HG02623 (cell line): ENCODE measurements at regions not wholly inside any gene's neighbourhood (a gene's known extent, or its start where the extent isn't known, plus 50 kb on each side); places are given as distances from the start of the nearest gene placed in this dataset.

Experiments
- ATAC-seq: cut with Tn5 transposase; IDR thresholded peaks from one replicate; pipeline ENCODE4 v1.9.1; 2021; ENCODE audit warnings: moderate library complexity; ENCODE audit not compliant: unreplicated experiment

DNA sequence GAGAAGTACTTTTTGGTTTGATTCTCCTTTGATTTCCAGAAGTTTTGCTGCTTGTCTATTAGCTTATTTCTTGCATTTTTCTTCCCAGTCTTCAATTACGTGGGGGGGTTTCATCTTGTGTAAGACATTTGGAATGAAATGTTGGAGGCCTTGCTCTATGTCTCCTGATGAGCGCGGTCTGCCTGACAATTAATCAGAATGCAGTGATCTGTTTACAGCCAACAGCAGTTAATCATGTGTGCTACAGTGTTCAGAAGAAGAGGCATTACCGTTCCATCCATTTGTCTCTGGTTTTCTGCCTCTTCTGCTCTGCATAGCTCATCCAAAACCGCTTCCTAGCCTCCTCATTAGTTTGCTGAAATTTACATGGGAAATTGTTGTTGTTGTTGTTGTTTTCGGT, 134.4 kb upstream of the ST6GAL2 start:
- ATAC-seq, result no peak

GRCh38 chr2:107024269-107024668, 138.3 kb upstream of the ST6GAL2 start:
- ATAC-seq, result no peak

GRCh38 chr2:107025291-107025857, 139.4 kb upstream of the ST6GAL2 start:
- ATAC-seq, result no peak

DNA sequence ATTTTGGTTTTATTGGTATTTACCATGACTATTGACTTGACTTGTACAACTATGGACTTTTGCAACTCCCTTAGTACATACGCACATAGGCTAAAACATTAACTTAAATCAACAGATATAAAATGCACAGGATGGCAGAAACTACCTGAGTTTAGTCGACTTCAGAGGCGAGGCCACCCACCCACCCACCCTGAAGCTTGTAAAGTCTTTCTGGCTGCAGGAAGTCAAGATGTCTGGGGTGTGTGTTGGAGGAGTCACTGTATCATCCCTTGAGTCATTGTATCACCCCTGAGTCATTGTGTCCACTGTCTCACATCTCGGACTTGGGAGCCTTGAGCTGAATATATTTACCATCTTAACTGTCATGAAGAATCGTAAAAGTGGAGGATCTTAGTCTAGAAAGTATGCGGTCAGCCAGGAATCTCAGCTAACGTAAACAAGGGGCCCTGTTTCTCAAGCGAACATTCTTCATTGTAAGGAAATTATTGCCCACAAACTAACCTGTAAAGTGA, 140.0 kb upstream of the ST6GAL2 start:
- ATAC-seq, result no peak

DNA sequence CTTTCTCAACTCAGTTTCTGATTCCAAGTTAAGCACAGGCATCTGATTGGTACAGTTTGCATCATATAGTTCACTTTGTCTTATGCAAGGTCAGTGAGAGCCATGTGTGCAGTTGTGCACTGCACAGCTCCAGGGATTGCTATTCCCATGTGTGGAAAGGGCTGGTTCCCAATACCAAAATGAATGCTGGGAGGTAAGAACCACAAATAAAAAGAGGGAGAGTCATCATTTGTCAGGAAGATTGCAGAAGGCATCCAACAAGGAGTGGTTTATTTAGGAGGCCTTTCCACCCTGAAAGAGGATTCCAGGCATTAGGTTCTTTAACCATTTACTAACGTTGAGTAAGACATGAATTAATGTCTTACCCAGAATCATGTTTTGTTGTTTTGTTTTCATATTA, 141.2 kb upstream of the ST6GAL2 start:
- no peak for ATAC-seq

DNA sequence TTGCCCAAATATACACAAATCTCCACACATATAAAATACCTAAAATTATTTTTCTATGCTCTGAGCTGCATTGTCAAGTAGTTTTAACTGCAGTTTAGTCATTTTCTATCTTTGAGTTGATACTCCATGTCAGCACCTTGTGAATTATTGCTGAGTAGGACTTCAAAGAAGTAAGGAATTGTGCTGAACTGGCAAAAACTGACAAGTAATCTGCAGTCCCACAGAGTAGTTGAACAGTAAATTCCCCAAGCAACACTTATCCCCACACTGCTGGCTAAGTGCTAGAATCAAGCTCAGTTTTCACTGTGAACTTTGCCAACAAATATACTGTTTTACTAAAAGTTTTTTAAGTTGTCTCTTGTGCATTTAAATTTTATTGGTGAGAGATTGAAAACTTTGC, 141.8 kb upstream of the ST6GAL2 start:
- no peak for ATAC-seq

- no peak for ATAC-seq
Observed at GRCh38 chr2:107028661-107029060, 142.7 kb upstream of the ST6GAL2 start.

- no peak for ATAC-seq
Observed at GRCh38 chr2:107036293-107036692, 150.3 kb upstream of the ST6GAL2 start.

GRCh38 chr2:107062173-107062572, 176.2 kb upstream of the ST6GAL2 start:
- ATAC-seq, result no peak

GRCh38 chr2:107062599-107063220, 176.7 kb upstream of the ST6GAL2 start:
- no peak for ATAC-seq

DNA sequence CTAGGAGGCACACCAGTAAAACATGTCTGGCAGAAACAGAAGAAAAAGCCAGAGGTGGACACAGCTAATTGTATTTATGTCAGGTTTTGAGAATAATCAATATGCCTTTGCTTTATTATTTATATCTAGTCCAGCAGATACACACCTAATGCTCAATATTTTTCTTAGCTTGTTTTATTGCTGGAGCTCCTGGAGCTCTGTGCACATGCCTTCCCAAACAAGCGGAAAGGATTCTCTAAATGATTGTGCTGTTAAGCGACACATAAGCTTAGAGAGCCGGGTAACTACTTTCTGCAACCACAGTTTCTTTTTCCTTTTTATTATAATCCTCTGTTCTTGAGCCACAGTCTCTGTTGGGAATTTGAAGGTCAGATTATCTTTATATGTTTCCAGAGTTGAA, 177.3 kb upstream of the ST6GAL2 start:
- ATAC-seq, result no peak

GRCh38 chr2:107064750-107065149, 178.8 kb upstream of the ST6GAL2 start:
- no peak for ATAC-seq

GRCh38 chr2:107068069-107068916, 182.3 kb upstream of the ST6GAL2 start:
- ATAC-seq, result no peak

- no peak for ATAC-seq
Observed at GRCh38 chr2:107069890-107070289, 183.9 kb upstream of the ST6GAL2 start.

DNA sequence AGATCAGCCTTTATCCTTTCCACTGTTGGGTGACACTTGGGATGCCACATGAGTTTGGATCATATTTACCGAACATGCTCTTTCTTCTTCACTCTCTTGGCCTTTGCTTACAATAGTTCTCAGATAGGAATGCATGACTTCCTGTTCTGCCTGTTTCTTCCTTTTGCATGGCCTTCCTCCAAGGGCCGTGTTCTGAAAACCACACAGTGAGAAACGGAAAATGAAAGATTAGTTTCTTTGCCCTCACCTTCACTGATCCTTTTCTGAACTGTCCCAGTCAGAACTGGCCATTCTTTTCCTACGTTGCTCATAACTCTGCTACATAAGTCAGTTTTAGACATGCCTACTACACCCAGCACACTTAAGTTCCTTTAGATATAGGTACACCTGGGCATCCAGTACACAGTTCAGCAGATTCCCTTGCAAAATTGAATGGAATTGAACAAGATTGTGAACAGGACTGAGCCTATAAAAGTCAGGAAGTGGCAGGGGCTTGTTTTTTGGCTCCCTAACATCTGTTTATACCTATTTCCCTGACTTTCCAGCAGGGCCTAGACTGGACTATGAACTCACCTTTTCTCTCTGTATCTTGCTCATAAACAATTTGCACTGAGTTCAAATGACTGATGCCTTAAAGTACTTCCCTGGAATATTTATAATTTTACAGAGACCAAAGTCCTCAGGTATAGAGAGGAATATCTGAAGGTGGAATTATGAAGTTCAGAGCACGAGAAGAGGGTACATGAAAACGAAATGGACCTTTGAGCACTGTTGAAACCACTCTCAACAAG, 186.4 kb upstream of the ST6GAL2 start:
- ATAC-seq, result no peak

DNA sequence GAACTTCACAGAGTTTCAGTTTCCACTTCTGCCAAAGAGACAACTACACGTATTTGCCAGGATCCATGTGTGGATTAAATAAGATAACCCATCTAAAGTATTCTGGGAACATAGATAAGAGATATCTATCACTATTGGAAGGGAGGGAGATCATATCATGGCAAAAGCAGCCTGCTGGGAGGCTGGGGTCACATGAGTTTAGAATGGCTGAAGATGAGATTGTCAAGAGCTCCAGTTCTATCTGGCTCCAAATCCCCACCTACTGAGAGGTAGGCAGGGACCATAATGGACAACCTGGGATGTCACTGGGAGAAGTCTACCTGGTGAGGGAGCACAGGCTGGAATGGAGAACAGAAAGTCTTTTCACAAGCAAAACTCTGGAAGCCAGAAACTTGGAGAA, 192.6 kb upstream of the ST6GAL2 start:
- no peak for ATAC-seq

- ATAC-seq, result no peak
Observed at GRCh38 chr2:107086497-107086896, 200.5 kb upstream of the ST6GAL2 start.

DNA sequence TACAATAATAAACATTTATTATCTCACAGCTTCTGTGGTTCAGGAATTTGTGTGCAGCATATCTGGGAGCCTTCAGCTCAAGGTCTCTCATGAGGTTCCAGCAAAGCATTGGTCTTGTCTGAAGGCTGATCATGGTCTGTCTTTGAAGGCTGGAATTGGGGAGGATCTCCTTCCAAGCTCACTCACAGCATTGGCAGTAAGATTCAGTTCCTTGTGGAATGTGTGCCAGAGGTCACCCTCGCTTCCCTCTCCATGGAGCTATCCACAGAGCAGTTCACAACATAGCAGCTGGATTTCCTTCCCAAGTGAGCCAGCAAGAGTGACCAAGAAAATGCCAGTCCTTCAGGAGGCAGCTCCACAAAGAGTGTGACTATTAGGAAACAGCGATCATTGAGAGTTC, 202.2 kb upstream of the ST6GAL2 start:
- no peak for ATAC-seq

DNA sequence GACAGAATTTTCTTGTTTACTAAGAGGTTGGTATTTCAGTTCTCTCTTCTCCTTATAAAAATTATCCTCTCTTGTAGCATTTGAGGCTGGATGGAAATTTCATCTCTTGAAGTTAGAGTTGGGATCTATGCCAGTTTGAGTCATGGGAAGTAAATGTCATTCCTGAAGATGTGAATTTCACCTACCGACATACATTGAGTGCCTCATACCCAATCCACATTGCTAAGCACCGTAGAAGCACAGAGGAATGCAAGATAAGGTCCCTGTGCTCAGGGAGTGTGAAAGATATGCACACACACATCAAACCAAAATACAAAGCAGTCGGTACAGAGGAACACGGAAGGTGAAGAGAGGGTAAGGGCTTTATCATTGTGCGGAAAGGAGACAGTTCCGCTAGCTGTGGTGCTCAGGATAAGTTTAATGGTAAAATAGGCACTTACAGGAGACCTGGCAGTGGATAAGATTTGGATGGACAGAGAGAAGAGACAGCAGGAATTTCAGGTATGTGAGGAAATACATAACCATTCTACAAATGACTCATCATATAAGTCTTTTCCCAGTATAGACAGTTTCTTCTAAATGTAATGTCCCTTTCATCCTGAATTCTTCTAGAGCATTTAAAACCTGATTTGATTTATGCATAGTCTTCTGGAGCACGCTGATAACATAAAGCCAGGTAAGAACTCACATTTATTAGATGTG, 205.3 kb upstream of the ST6GAL2 start:
- ATAC-seq, result no peak

GRCh38 chr2:107093426-107093957, 207.5 kb upstream of the ST6GAL2 start:
- ATAC-seq, result no peak
